NB4 (cell line): ENCODE measurements at regions not wholly inside any gene's neighbourhood (a gene's known extent, or its start where the extent isn't known, plus 50 kb on each side); places are given as distances from the start of the nearest gene placed in this dataset.

Experiments
- POLR2A ChIP-seq: IDR thresholded peaks from 2 replicates; pipeline ENCODE4 v1.6.1; 2011; ENCODE audit warnings: mild to moderate bottlenecking; ENCODE audit not compliant: insufficient read length; ENCODE audit errors: extremely low read depth
- TF ChIP-seq, protein P1 (sequence below): IDR thresholded peaks from one replicate; pipeline ENCODE4 v1.5.1; 2012; ENCODE audit warnings: low read depth, low read length

DNA sequence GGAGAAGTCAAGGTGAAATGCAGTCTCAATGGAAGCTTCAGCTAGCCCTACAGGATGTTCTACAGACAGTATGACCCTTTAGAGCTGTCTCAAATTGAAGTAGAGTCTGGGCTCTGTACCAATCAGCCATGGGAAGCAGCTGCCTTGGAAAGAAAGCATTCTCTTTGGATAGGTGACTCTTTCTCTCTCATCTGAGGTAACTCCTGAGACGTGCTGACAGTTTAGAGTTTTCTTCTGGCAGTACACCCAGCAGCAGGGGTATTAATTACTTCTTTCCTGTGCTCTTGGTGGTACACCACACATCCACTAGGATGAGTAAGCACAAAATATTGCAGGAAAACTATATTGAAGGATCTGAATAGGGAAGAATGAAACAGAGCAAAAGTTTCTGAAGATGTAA is 329.6 kb upstream of the RGMB start:
- TF ChIP-seq, protein P1, sequence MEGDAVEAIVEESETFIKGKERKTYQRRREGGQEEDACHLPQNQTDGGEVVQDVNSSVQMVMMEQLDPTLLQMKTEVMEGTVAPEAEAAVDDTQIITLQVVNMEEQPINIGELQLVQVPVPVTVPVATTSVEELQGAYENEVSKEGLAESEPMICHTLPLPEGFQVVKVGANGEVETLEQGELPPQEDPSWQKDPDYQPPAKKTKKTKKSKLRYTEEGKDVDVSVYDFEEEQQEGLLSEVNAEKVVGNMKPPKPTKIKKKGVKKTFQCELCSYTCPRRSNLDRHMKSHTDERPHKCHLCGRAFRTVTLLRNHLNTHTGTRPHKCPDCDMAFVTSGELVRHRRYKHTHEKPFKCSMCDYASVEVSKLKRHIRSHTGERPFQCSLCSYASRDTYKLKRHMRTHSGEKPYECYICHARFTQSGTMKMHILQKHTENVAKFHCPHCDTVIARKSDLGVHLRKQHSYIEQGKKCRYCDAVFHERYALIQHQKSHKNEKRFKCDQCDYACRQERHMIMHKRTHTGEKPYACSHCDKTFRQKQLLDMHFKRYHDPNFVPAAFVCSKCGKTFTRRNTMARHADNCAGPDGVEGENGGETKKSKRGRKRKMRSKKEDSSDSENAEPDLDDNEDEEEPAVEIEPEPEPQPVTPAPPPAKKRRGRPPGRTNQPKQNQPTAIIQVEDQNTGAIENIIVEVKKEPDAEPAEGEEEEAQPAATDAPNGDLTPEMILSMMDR = no peak
- TF ChIP-seq POLR2A = no peak
